ENCODE measurements at regions not wholly inside any gene's neighbourhood (a gene's known extent, or its start where the extent isn't known, plus 50 kb on each side); places are given as distances from the start of the nearest gene placed in this dataset.

DNA sequence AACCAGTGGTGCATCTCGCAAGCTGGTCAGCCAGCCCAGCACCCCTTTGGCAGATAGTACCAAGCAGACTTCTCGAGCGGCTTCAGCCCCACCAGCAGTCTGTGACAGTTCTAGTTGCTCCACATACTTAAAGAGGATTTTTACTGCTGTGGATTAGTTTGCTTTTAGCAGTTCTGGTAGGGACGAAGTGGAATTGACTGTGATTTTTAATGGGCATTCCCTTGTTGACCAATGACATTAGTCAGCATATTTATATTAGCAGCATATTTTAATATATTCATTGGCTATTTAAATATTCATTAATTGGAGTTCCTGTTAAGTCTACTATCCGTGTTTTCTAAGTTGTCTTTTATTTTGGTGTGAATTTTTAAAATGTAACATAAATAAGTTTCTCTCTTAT is 500.9 kb upstream of the FAT1 start:
- TF ChIP-seq, protein P1, sequence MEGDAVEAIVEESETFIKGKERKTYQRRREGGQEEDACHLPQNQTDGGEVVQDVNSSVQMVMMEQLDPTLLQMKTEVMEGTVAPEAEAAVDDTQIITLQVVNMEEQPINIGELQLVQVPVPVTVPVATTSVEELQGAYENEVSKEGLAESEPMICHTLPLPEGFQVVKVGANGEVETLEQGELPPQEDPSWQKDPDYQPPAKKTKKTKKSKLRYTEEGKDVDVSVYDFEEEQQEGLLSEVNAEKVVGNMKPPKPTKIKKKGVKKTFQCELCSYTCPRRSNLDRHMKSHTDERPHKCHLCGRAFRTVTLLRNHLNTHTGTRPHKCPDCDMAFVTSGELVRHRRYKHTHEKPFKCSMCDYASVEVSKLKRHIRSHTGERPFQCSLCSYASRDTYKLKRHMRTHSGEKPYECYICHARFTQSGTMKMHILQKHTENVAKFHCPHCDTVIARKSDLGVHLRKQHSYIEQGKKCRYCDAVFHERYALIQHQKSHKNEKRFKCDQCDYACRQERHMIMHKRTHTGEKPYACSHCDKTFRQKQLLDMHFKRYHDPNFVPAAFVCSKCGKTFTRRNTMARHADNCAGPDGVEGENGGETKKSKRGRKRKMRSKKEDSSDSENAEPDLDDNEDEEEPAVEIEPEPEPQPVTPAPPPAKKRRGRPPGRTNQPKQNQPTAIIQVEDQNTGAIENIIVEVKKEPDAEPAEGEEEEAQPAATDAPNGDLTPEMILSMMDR (IDR thresholded peaks at IDR 0.05): no peak
- TF ChIP-seq EZH2phosphoT487 (IDR thresholded peaks at IDR 0.05): no peak

All from neural progenitor cell (in vitro differentiated cells).